ENCODE measurements at regions not wholly inside any gene's neighbourhood (a gene's known extent, or its start where the extent isn't known, plus 50 kb on each side); places are given as distances from the start of the nearest gene placed in this dataset.

DNA sequence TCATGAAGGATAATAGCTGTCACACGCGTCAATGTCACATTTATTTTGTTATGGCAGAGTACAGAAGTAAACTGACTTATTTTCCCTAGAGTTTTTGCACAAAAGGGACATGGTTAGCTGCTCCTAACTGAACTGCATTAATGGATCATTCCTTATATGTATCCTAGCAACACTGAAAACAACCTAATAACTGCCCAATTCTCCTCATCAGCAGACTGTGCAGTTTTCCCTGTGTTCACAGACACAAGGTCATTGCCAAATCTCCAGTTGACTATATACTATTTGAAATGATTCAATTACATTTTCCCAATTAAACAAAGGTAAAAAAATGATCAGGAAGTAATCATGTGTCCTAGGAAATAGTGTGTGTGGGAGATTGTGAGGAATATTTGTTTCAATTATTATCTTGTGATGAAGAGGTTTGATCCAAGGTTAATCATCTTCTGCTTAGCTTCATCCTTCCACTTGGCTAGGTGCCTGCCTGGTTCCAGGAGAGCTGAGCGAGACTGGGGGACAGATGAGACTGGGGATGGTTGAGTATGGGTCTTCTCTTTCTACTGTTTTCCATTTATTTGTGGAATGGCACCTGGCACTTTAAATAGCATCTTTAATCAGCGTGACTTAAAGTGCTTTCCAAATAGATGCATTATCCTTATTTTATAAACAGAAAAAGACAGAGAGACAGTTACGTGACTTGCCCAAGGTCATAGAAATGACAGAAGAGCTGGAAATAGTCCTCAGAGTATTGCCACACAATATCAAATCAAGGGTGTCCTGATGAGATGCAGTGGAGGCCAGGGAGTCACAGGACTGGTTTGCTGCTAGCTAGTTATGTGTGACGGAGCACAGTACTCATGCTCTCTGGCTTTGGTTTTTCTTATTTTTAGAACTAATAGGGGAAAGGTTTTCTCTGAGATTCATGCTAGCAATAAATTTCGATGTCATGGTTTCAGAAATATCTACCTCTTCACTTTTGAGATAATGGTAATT lies 335.6 kb downstream of the PIK3C3 start:
- no peak overlapping the region for H3K4me3 ChIP-seq (ENCODE audit: low read length in 3 of 3)
- no peak overlapping the region for H3K9ac ChIP-seq (ENCODE audit: low read length in 3 of 3)
- H3K36me3 ChIP-seq (ENCODE audit: control insufficient read depth in 2 of 3, insufficient read depth in 3 of 3, low read length in 3 of 3), result no peaks in the 10 kb centered on the region
- intact Hi-C loops (cut with DNase I), result loop anchor here (10.0 kb wide), 1 partner anchor 984 kb away; the partner anchor contains the start of gene SYT4
- FAIRE-seq (no peak), DNase-seq (no peak)
- no peaks in the 10 kb centered on the region for H3K4me1 ChIP-seq (ENCODE audit: control insufficient read depth in 2 of 3, insufficient read depth in 2 of 3, low read depth in 1 of 3, low read length in 3 of 3)
- no peak overlapping the region for H3K27ac ChIP-seq (ENCODE audit: low read depth in 2 of 2, low read length in 2 of 2)
- no peaks in the 10 kb centered on the region for H3K27me3 ChIP-seq (ENCODE audit: control insufficient read depth, insufficient read depth, low read length)
- H3K9me3 ChIP-seq (ENCODE audit: control insufficient read depth in 2 of 3, insufficient read depth in 1 of 3, low read length in 3 of 3), result no peaks in the 10 kb centered on the region
- TF ChIP-seq, protein P1, sequence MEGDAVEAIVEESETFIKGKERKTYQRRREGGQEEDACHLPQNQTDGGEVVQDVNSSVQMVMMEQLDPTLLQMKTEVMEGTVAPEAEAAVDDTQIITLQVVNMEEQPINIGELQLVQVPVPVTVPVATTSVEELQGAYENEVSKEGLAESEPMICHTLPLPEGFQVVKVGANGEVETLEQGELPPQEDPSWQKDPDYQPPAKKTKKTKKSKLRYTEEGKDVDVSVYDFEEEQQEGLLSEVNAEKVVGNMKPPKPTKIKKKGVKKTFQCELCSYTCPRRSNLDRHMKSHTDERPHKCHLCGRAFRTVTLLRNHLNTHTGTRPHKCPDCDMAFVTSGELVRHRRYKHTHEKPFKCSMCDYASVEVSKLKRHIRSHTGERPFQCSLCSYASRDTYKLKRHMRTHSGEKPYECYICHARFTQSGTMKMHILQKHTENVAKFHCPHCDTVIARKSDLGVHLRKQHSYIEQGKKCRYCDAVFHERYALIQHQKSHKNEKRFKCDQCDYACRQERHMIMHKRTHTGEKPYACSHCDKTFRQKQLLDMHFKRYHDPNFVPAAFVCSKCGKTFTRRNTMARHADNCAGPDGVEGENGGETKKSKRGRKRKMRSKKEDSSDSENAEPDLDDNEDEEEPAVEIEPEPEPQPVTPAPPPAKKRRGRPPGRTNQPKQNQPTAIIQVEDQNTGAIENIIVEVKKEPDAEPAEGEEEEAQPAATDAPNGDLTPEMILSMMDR (IDR thresholded peaks at IDR 0.05; ENCODE audit: borderline replicate concordance, extremely low read depth, insufficient read depth), result no peak

DNA sequence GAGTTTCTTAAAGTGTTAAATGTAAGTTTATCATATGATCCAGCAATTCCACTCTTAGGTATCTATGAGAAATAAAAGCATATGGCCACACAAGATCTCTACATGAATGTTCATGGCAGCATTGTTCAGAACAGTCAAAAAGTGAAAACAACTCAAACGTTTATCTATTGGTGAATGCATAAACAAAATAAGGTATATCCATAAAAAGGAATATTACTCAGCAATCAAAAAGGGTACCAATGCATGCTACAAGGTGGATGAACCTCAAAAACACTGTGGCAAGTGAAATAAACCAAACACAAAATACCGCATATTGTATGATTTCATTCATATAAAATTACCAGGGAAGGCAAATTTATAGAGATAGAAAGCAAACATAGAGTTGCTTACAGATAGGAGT lies 337.6 kb downstream of the PIK3C3 start:
- no peak for FAIRE-seq
- no peaks in the 10 kb centered on the region for H3K4me1 ChIP-seq (ENCODE audit: control insufficient read depth in 2 of 3, insufficient read depth in 2 of 3, low read depth in 1 of 3, low read length in 3 of 3)
- no peaks in the 10 kb centered on the region for H3K36me3 ChIP-seq (ENCODE audit: control insufficient read depth in 2 of 3, insufficient read depth in 3 of 3, low read length in 3 of 3)
- DNase-seq, result no peak
- H3K27ac ChIP-seq (ENCODE audit: low read depth in 2 of 2, low read length in 2 of 2), result no peak overlapping the region
- no peak overlapping the region for H3K9ac ChIP-seq (ENCODE audit: low read length in 3 of 3)
- no peaks in the 10 kb centered on the region for H3K27me3 ChIP-seq (ENCODE audit: control insufficient read depth, insufficient read depth, low read length)
- no peak overlapping the region for H3K4me3 ChIP-seq (ENCODE audit: low read length in 3 of 3)
- intact Hi-C loops (cut with DNase I), result loop anchor here (10.0 kb wide), 1 partner anchor 982 kb away; the partner anchor contains the start of gene SYT4
- TF ChIP-seq, protein P1 (IDR thresholded peaks at IDR 0.05; ENCODE audit: borderline replicate concordance, extremely low read depth, insufficient read depth), result no peak
- no peaks in the 10 kb centered on the region for H3K9me3 ChIP-seq (ENCODE audit: control insufficient read depth in 2 of 3, insufficient read depth in 1 of 3, low read length in 3 of 3)

DNA sequence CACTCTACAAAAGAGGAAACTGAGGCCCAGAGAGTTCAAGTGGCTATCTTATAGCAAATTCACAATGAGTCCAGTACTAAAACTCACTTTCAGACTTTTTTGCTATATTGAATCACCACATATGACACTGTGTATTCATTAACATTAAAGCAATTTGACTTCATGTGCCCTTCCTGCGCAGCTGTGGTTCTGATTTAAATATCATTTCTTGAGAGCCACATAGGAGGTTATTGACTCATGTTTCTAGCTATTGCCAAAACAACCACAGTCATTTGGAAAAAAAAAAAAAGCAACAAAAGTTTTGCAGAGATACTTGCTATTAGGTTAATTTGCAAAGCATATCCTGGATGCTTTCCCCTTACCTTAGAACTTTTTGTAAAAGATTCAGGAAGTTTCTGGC lies 341.2 kb downstream of the PIK3C3 start:
- Histone ChIP-seq H3K4me3 (ENCODE audit: low read length in 3 of 3) (no peak overlapping the region), H3K9me3 (ENCODE audit: control insufficient read depth in 2 of 3, insufficient read depth in 1 of 3, low read length in 3 of 3) (no peaks in the 10 kb centered on the region), H3K27me3 (ENCODE audit: control insufficient read depth, insufficient read depth, low read length) (no peaks in the 10 kb centered on the region), H3K4me1 (ENCODE audit: control insufficient read depth in 2 of 3, insufficient read depth in 2 of 3, low read depth in 1 of 3, low read length in 3 of 3) (no peaks in the 10 kb centered on the region), H3K27ac (ENCODE audit: low read depth in 2 of 2, low read length in 2 of 2) (no peak overlapping the region), H3K36me3 (ENCODE audit: control insufficient read depth in 2 of 3, insufficient read depth in 3 of 3, low read length in 3 of 3) (no peaks in the 10 kb centered on the region), H3K9ac (ENCODE audit: low read length in 3 of 3) (no peak overlapping the region)
- no peak for DNase-seq
- FAIRE-seq, result no peak
- intact Hi-C loops (cut with DNase I), result loop anchor here (10.0 kb wide), 1 partner anchor 979 kb away; the partner anchor contains the start of gene SYT4
- TF ChIP-seq, protein P1 (IDR thresholded peaks at IDR 0.05; ENCODE audit: borderline replicate concordance, extremely low read depth, insufficient read depth), result no peak
